ENCODE measurements at regions not wholly inside any gene's neighbourhood (a gene's known extent, or its start where the extent isn't known, plus 50 kb on each side); places are given as distances from the start of the nearest gene placed in this dataset.
"Not testable (repeated sequence)": the region's sequence is repeated elsewhere in the genome, so short reads cannot be mapped to it uniquely, and the experiment has no call there.

DNA sequence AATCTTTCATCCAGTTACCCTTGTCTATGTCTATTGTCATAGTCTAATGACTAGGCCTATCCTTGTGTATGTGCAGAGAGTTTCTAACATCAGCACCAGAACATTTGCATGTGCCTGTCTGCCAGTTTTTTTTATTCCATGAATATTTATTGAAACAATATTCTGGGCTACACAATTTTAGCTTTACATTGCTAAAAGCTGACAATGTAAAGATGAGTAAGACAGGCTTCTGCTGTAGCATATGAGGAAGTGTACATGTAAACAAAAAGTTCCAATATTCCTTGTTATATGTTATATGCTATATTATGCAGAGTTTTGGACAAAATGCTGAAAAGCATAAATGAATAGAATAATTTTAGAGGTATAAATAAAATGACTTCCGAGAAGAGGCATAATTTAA, 357.7 kb downstream of the NYAP2 start:
- DNase-seq (ENCODE audit: low spot score), result no peak

DNA sequence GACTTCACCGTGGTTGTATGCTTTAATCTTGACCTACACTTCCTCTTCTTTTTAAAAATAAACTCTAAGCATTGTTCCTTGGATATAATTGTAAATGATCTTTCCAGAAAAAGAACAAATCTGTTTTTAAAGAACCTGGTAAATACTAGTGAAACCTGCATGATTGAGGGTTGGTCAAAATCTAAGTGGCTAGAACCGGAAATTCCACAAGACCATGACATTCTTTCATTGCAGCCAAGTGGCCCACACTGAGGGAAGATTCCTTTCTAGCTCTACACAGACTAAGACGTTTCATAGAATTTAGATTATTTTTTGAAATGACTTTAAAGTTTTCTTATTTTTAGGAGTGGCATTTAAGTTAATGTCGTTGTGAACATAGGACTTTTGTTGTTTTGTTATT, 356.7 kb downstream of the NYAP2 start:
- no peak for DNase-seq (ENCODE audit: low spot score)

DNA sequence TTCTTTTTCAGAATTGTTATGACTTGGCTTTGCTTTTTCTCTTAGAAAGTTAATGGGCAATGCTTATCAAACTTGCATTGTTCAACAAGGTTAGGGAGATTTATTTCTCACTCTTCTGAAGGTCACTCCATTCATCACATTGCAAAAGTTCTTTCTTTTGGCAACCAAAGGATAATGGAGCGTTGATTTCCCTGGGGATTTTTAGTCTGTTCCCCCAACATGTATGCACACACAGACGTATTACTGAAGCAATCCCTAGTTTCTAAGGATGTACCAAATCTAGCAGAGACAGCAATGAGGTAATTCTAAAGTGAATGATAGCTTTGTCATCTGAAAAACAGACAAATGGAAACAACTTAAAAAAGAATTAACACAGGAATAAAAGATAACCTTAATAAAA, 349.1 kb downstream of the NYAP2 start:
- DNase-seq (ENCODE audit: low spot score), result no peak

DNA sequence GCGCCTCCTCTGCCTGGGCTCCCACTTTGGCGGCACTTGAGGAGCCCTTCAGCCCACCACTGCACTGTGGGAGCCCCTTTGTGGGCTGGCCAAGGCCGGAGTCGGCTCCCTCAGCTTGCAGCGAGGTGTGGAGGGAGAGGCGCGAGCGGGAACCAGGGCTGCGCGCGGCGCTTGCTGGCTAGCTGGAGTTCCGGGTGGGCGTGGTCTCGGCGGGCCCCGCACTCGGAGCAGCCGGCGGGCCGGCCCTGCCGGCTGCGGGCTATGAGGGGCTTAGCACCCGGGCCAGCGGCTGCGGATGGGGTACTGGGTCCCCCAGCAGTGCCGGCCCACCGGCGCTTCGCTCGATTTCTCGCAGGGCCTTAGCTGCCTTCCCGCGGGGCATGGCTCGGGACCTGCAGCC, 344.5 kb downstream of the NYAP2 start:
- not testable (repeated sequence) for DNase-seq (ENCODE audit: low spot score)

DNA sequence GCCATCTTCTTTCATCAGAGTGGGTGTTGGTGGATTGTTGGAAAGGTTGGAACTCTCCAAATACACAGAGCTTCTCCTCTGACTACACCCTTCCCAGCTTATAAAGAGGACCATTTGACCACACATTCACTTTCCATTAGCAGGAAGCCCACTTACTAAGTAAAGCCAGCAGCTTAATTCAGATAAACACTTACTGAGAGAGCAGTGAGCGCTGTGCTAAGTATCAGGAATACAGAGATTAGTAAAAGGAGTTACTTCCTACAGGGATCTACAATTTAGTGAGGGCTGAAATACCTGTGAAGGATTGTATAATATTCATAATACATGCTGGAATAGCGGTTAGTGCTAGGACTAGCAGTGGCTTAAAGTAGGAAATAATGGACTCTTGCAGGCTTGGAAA, 343.0 kb downstream of the NYAP2 start:
- DNase-seq (ENCODE audit: low spot score), result no peak

DNA sequence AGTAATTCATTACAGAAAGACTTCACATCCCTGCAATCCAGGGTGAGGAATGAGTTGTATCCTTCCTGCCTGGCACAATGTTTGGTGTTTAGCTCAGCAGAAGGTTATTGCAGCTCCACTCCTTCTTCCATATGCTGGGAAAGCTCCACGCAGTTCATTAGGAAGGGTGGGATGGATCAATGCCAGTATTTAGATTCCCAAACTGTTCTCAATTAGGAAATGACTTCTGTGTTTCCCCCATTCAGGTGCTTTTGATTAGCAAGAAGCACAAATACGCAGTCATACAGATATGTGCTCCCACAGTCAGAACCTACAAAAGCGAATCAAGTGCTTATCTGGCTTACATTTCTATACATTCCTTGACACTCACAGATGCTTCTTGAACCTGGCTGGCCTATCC, 340.6 kb downstream of the NYAP2 start:
- no peak for DNase-seq (ENCODE audit: low spot score)

DNA sequence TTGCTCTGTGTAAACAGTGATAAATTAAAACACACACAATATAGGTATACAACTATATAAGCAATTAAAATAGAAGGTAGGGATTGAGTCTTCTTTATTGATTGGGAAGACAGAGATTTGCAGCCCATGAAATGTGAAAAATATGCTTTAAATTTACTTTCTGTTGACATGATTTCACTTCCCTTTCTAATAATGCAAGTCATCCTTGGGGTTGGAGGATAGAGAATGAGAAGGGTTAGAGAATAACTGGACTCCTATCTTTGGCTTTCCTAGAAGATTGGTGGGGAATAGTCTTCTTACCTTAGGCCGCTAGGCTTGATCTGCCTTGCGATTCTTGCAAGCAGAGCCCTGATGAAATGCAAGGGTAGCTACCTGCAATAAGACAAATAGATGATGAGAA, 339.8 kb downstream of the NYAP2 start:
- no peak for DNase-seq (ENCODE audit: low spot score)

DNA sequence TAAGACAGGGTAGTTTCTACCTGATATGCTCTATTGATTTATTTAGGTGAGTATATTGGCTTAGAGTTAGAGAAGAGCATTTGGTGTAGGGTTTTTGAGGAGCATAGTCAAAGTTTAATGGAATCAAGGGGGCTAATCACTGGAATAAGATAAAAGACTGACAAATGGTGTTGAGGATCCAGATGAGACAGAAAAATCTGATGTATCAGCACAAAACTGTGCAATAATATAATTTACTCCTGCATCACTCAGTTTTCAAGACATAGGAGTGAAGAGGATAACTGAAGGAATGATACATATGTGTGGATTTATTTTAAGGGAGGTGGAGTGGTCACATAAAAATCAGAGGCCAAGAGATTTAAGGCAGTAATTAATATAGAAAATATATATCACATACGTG, 339.2 kb downstream of the NYAP2 start:
- no peak for DNase-seq (ENCODE audit: low spot score)

DNA sequence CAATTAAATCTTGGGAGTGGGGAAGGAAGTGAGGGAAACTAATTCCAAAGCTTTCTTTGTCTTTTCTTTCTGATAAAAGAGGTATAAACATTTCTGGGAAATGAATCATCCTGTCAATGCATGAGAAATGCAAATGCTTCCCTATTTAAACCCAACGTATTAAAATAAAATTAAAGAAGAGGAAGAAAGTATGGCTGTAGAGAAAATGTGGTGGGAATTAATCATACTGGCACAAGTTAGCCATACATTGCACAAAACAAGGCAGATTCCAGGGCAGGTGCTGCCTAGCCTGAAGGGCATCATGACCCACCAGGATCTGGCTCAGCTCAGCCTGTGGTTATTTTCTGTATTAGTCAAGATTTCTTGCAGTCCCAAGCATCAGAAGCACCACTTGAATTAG, 338.0 kb downstream of the NYAP2 start:
- DNase-seq (ENCODE audit: low spot score), result no peak

DNA sequence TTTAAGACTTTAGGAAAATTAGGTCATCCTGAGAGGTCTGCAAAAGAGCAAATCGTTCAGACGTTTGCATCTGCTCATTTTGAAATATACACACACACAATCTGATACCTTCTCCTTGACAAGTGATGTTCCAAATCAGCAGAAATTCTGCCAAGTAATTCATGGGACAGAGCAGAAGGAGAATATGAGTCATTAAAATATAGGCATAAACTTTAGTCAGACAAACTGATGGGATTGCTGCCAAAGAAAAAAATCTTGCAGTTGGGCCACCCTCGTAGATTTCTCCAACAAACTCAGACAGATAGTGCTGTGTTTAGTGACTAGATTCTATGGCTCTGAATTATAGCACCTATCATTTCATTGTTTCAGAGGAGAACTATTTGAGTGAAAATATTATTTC, 336.3 kb downstream of the NYAP2 start:
- DNase-seq (ENCODE audit: low spot score), result no peak

DNA sequence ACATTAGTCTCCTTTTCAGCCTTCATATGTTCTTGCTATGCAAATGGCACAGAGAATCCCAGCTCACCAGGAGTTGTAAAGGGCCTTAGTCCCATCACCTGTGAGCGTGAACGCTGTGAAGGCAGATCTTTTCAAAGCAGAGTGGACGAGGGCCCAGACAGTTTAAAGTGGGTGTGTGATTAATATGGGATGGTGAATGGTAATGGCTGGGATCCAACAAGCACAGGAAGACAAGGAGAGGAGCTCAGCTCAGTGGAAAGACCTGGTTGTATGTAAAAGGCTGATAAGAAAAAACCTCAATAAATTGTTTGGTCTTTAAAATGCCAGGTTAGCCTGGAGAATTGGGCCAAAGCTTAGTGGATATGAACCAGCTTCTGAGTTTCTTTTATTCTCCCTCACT, 326.2 kb downstream of the NYAP2 start:
- DNase-seq (ENCODE audit: low spot score), result no peak

All from ureter (tissue), 1 donor.